OCI-LY3 (cell line): ENCODE measurements at regions not wholly inside any gene's neighbourhood (a gene's known extent, or its start where the extent isn't known, plus 50 kb on each side); places are given as distances from the start of the nearest gene placed in this dataset.

Experiments
- EZH2phosphoT487 ChIP-seq: fragments of 200-600 bp; shearing (Covaris generic); IDR thresholded peaks from 2 replicates; pipeline ENCODE4 v1.6.1; 2018; ENCODE audit warnings: antibody characterized with exemption, mixed run types, low read depth
- TF ChIP-seq, protein P1 (sequence below): fragments of 200-600, 300-600 bp; sonication (generic); IDR thresholded peaks from 2 replicates; pipeline ENCODE4 v1.5.1; 2014; ENCODE audit warnings: antibody characterized with exemption, low read length, low read depth

DNA sequence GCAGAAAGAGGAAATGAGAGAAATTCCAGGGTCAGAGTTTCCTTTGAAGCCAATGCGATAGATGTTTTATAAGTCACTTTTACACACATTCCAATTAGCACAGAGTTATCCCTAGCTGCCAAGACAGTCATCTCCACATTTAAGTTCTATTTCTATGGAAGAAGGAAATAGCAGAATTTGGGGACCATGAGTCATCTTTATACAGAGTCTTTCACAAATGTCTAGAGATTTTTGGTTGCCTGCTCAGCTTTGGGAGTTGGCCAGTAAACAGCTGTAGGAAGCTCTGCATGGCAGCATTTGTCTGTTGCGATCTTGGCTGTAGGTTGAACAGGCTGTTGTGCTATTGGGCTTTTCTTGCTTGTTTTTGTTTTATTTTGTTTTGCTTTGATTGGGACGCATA lies 884.3 kb downstream of the GALC start:
- TF ChIP-seq, protein P1, sequence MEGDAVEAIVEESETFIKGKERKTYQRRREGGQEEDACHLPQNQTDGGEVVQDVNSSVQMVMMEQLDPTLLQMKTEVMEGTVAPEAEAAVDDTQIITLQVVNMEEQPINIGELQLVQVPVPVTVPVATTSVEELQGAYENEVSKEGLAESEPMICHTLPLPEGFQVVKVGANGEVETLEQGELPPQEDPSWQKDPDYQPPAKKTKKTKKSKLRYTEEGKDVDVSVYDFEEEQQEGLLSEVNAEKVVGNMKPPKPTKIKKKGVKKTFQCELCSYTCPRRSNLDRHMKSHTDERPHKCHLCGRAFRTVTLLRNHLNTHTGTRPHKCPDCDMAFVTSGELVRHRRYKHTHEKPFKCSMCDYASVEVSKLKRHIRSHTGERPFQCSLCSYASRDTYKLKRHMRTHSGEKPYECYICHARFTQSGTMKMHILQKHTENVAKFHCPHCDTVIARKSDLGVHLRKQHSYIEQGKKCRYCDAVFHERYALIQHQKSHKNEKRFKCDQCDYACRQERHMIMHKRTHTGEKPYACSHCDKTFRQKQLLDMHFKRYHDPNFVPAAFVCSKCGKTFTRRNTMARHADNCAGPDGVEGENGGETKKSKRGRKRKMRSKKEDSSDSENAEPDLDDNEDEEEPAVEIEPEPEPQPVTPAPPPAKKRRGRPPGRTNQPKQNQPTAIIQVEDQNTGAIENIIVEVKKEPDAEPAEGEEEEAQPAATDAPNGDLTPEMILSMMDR: no peak
- no peak for TF ChIP-seq EZH2phosphoT487
